K562 (cell line): ENCODE measurements at regions not wholly inside any gene's neighbourhood (a gene's known extent, or its start where the extent isn't known, plus 50 kb on each side); places are given as distances from the start of the nearest gene placed in this dataset.

Experiments used
- ATAC-seq: fragments of 200-7000 bp; cut with Tn5 transposase; 3 replicates; pipeline ENCODE4 v1.9.1; 2020; ENCODE audit warnings: moderate library complexity
- BruUV-seq: library from RNA; stranded (reverse); fragments of 400-500 nt; replicated peaks from 2 replicates; lab custom pipeline; 2021; lab: Mats Ljungman, UMichigan
- CTCF ChIA-PET: fragments of 300-600 bp; formaldehyde crosslinking; extraction: SDS; loops from one replicate; lab custom pipeline; 2021; ENCODE audit warnings: low intra/inter-chr PET ratio; lab: Yijun Ruan, JAX
- POLR2A ChIA-PET: fragments of 300-600, 350-650 bp; sonication (Branson Sonifier 250); formaldehyde crosslinking; extraction: SDS; loops from one replicate; lab custom pipeline; 2021; ENCODE audit warnings: antibody characterized with exemption, inconsistent platforms; lab: Yijun Ruan, JAX
- DNase-seq, 4 experiments: peaks; one replicate each; pipeline versions ENCODE4 v3.0.0 to v3.0.0-alpha.2; 2011 to 2018; ENCODE audit warnings: low spot score in 3 of 4, mixed read lengths in 3 of 4; ENCODE audit errors: extremely low read depth in 1 of 4
- FAIRE-seq: peaks from 2 replicates; lab custom pipeline; 2011; peaks lifted over from hg19 to GRCh38; lab: Jason Lieb, UNC
- H2AFZ ChIP-seq: 2 replicates; pipeline ENCODE4 v1.6.0; 2011; ENCODE audit warnings: low read depth, low read length, control low read depth, inconsistent platforms
- H3K27ac ChIP-seq: fragments of 200-600 bp; 3 replicates; pipeline ENCODE4 v1.8.0; 2011; ENCODE audit warnings: low read depth, mild to moderate bottlenecking, control low read depth, inconsistent platforms, low read length, moderate library complexity, mixed read lengths; ENCODE audit errors: extremely low read depth
- H3K27me3 ChIP-seq, 2 experiments: fragments of 300-600 bp in 1 of 2; 2 replicates in 1 of 2; 3 replicates in 1 of 2; pipeline versions ENCODE4 v1.6.0 to v1.8.0; 2011; ENCODE audit warnings: inconsistent platforms in 2 of 2, low read length in 2 of 2, mild to moderate bottlenecking in 1 of 2, mixed read lengths in 1 of 2, moderate library complexity in 1 of 2; ENCODE audit not compliant: control insufficient read depth in 2 of 2, insufficient read depth in 2 of 2
- H3K36me3 ChIP-seq: fragments of 300-600 bp; 3 replicates; pipeline ENCODE4 v1.8.0; 2011; ENCODE audit warnings: mild to moderate bottlenecking, low read length, inconsistent platforms; ENCODE audit not compliant: control insufficient read depth, insufficient read depth
- H3K4me1 ChIP-seq, 2 experiments: fragments of 200-600 bp in 1 of 2; replicated peaks in 1 of 2; 2 replicates in 1 of 2; 3 replicates in 1 of 2; pipeline versions ENCODE4 v1.5.1 to v1.8.0; 2011; ENCODE audit warnings: inconsistent platforms in 2 of 2, low read length in 2 of 2, mild to moderate bottlenecking in 1 of 2, mixed read lengths in 1 of 2, moderate library complexity in 1 of 2; ENCODE audit not compliant: control insufficient read depth in 2 of 2, insufficient read depth in 2 of 2
- H3K4me2 ChIP-seq: 2 replicates; pipeline ENCODE4 v1.6.1; 2011; ENCODE audit warnings: low read length, control low read depth, inconsistent platforms, mixed read lengths; ENCODE audit not compliant: insufficient read depth
- H3K4me3 ChIP-seq: fragments of 200-600 bp; sonication (generic), shearing (Covaris generic); 2 replicates; pipeline ENCODE4 v1.5.1; 2016; ENCODE audit warnings: control low read depth, inconsistent platforms
- H3K79me2 ChIP-seq: fragments of 200-600 bp; 3 replicates; pipeline ENCODE4 v1.8.0; 2011; ENCODE audit warnings: low read length, inconsistent platforms; ENCODE audit not compliant: control insufficient read depth, insufficient read depth
- H3K9ac ChIP-seq, 2 experiments: 2 replicates each; pipeline versions ENCODE4 v1.6.0 to v1.6.1; 2011; ENCODE audit warnings: low read depth in 2 of 2, low read length in 2 of 2, control low read depth in 1 of 2, inconsistent platforms in 1 of 2, mild to moderate bottlenecking in 1 of 2, mixed read lengths in 1 of 2; ENCODE audit not compliant: insufficient read depth in 1 of 2
- H3K9me1 ChIP-seq: one replicate; pipeline ENCODE4 v1.6.0; 2011; ENCODE audit warnings: inconsistent platforms, mild to moderate bottlenecking, low read length, moderate library complexity; ENCODE audit not compliant: control insufficient read depth, insufficient read depth
- H3K9me3 ChIP-seq: replicated peaks from 2 replicates; pipeline ENCODE4 v1.5.1; 2011; ENCODE audit warnings: low read depth, low read length, inconsistent platforms; ENCODE audit not compliant: control insufficient read depth, insufficient read depth
- H4K20me1 ChIP-seq: replicated peaks from 2 replicates; pipeline ENCODE4 v1.6.1; 2011; ENCODE audit warnings: low read length, inconsistent platforms, mixed read lengths; ENCODE audit not compliant: control insufficient read depth, insufficient read depth
- FOXJ3 ChIP-seq: sonication (generic); formaldehyde crosslinking; IDR thresholded peaks from 2 replicates; pipeline ENCODE4 v1.4.0; 2020; ENCODE audit warnings: mild to moderate bottlenecking, missing genetic modification reagents
- NFIC ChIP-seq: fragments of 450-650 bp; IDR thresholded peaks from 2 replicates; pipeline ENCODE4 v1.6.1; 2017; ENCODE audit warnings: mild to moderate bottlenecking, inconsistent platforms
- PTRF ChIP-seq: fragments of 450-650 bp; IDR thresholded peaks from 2 replicates; pipeline ENCODE4 v1.6.1; 2016; ENCODE audit warnings: mild to moderate bottlenecking, missing genetic modification characterization, missing compliant biosample characterization
- RBM34 ChIP-seq: fragments of 200-400 bp; formaldehyde crosslinking; IDR thresholded peaks from 2 replicates; pipeline ENCODE4 v1.6.1; 2018; ENCODE audit warnings: low read length, borderline replicate concordance; ENCODE audit not compliant: insufficient read depth
- ZBTB1 ChIP-seq: sonication (generic); formaldehyde crosslinking; IDR thresholded peaks from 2 replicates; pipeline ENCODE4 v1.8.1; 2023; ENCODE audit warnings: missing genetic modification reagents, low read depth, mild to moderate bottlenecking, borderline replicate concordance
- ZBTB8A ChIP-seq: fragments of 450-650 bp; IDR thresholded peaks from 2 replicates; pipeline ENCODE4 v1.6.1; 2018; ENCODE audit warnings: mild to moderate bottlenecking, moderate library complexity; ENCODE audit not compliant: partially characterized antibody
- ZNF212 ChIP-seq: fragments of 450-650 bp; formaldehyde crosslinking; IDR thresholded peaks from 2 replicates; pipeline ENCODE4 v1.4.0; 2020; ENCODE audit warnings: mild to moderate bottlenecking
- ZNF696 ChIP-seq: fragments of 250-450 bp; sonication (Bioruptor Pico); conservative IDR thresholded peaks from 2 replicates; pipeline ENCODE4 v1.4.0; 2020; ENCODE audit warnings: mild to moderate bottlenecking, moderate library complexity
- WGBS: fragments of 100-300 bp; shearing (Covaris generic); methylation state at CpG from one replicate; pipeline ENCODE4 v1.1.6; 2016; ENCODE audit warnings: low coverage, mixed read lengths; ENCODE audit not compliant: insufficient coverage; ENCODE audit errors: missing lambda C conversion rate; 5-methylcytosine and 5-hydroxymethylcytosine counted together
- in situ Hi-C: fragments of 300-500 bp; cut with MboI; formaldehyde crosslinking; loops from 4 replicates; pipeline ENCODE4 v1.15.0; 2018; ENCODE audit warnings: inconsistent platforms, mixed read lengths
- intact Hi-C: fragments of 100-400 bp; cut with micrococcal nuclease; formaldehyde crosslinking; loops from 2 replicates; pipeline ENCODE4 v1.14.2; 2022
- TF ChIP-seq, protein P1 (sequence below): sonication (generic); formaldehyde crosslinking; IDR thresholded peaks from 2 replicates; pipeline ENCODE4 v1.8.0; 2023; ENCODE audit warnings: mild to moderate bottlenecking, missing genetic modification reagents
- TF ChIP-seq, protein P2 (sequence below): sonication (generic); formaldehyde crosslinking; IDR thresholded peaks from 2 replicates; pipeline ENCODE4 v1.8.0; 2023; ENCODE audit warnings: mild to moderate bottlenecking, missing genetic modification reagents
- TF ChIP-seq, protein P3 (sequence below): IDR thresholded peaks from 2 replicates; pipeline ENCODE4 v1.6.1; 2012; ENCODE audit warnings: low read depth, low read length, improper control_type of control experiment, borderline replicate concordance

DNA sequence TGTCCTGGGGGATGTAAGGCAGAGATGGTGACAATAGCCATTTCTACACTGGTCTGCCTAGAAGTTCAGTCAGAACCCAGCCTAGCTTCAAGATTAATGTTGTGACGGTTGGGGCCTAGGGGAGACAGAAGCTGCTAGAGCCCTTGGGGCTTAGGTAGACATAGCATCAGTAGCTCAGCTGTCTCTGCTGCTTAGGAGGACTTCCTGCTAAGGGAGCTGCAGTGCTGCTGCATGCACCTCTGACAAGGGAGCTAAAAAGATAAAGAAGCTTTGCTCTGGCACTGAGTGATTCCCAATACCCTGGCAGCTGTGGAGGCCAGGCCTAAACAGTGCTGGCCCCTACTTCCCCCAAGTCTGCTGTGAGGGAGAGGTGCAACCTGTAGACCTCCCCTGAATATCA is 116.0 kb downstream of the CT47B1 start:
- H3K36me3 ChIP-seq: no peaks in the 10 kb centered on the region
- no peak for FAIRE-seq
- no peak for DNase-seq
- no peaks in the 10 kb centered on the region; a peak in 1 of 5 replicates for H3K4me1 ChIP-seq
- no peak overlapping the region for H3K9ac ChIP-seq
- ChIA-PET CTCF (no interaction called here), POLR2A (interaction anchor here (0.7 kb wide), 1 partner anchor 63 kb away, joined by 3 read pairs; no protein-coding TSS in a partner anchor)
- H4K20me1 ChIP-seq: no peaks in the 10 kb centered on the region
- TF ChIP-seq, protein P1, sequence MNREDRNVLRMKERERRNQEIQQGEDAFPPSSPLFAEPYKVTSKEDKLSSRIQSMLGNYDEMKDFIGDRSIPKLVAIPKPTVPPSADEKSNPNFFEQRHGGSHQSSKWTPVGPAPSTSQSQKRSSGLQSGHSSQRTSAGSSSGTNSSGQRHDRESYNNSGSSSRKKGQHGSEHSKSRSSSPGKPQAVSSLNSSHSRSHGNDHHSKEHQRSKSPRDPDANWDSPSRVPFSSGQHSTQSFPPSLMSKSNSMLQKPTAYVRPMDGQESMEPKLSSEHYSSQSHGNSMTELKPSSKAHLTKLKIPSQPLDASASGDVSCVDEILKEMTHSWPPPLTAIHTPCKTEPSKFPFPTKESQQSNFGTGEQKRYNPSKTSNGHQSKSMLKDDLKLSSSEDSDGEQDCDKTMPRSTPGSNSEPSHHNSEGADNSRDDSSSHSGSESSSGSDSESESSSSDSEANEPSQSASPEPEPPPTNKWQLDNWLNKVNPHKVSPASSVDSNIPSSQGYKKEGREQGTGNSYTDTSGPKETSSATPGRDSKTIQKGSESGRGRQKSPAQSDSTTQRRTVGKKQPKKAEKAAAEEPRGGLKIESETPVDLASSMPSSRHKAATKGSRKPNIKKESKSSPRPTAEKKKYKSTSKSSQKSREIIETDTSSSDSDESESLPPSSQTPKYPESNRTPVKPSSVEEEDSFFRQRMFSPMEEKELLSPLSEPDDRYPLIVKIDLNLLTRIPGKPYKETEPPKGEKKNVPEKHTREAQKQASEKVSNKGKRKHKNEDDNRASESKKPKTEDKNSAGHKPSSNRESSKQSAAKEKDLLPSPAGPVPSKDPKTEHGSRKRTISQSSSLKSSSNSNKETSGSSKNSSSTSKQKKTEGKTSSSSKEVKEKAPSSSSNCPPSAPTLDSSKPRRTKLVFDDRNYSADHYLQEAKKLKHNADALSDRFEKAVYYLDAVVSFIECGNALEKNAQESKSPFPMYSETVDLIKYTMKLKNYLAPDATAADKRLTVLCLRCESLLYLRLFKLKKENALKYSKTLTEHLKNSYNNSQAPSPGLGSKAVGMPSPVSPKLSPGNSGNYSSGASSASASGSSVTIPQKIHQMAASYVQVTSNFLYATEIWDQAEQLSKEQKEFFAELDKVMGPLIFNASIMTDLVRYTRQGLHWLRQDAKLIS (CRISPR knock-in tag): no peak
- TF ChIP-seq, protein P2, sequence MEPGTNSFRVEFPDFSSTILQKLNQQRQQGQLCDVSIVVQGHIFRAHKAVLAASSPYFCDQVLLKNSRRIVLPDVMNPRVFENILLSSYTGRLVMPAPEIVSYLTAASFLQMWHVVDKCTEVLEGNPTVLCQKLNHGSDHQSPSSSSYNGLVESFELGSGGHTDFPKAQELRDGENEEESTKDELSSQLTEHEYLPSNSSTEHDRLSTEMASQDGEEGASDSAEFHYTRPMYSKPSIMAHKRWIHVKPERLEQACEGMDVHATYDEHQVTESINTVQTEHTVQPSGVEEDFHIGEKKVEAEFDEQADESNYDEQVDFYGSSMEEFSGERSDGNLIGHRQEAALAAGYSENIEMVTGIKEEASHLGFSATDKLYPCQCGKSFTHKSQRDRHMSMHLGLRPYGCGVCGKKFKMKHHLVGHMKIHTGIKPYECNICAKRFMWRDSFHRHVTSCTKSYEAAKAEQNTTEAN (CRISPR knock-in tag): no peak
- TF ChIP-seq ZBTB1 (CRISPR knock-in tag): no peak
- TF ChIP-seq ZNF696 (CRISPR knock-in tag): no peak
- no peak for TF ChIP-seq PTRF (tag)
- TF ChIP-seq, protein P3, sequence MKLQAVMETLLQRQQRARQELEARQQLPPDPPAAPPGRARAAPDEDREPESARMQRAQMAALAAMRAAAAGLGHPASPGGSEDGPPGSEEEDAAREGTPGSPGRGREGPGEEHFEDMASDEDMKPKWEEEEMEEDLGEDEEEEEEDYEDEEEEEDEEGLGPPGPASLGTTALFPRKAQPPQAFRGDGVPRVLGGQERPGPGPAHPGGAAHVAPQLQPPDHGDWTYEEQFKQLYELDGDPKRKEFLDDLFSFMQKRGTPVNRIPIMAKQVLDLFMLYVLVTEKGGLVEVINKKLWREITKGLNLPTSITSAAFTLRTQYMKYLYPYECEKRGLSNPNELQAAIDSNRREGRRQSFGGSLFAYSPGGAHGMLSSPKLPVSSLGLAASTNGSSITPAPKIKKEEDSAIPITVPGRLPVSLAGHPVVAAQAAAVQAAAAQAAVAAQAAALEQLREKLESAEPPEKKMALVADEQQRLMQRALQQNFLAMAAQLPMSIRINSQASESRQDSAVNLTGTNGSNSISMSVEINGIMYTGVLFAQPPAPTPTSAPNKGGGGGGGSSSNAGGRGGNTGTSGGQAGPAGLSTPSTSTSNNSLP: no peak
- no peak for TF ChIP-seq RBM34
- no peak for TF ChIP-seq FOXJ3 (CRISPR knock-in tag)
- TF ChIP-seq ZBTB8A: no peak
- TF ChIP-seq NFIC: no peak
- no peak for TF ChIP-seq ZNF212 (CRISPR knock-in tag)
- H3K27me3 ChIP-seq: no peaks in the 10 kb centered on the region
- no peaks in the 10 kb centered on the region for H3K9me1 ChIP-seq
- no peaks in the 10 kb centered on the region for H3K9me3 ChIP-seq
- BruUV-seq: no TSS peak
- 0% methylated on average over 1 of the region's 1 CpG for WGBS
- H3K4me3 ChIP-seq: no peak overlapping the region
- intact Hi-C loops (no loop called here), in situ Hi-C loops (no loop called here)
- H3K4me2 ChIP-seq: no peak overlapping the region
- H2AFZ ChIP-seq: no peak overlapping the region
- no peak for ATAC-seq
- no peaks in the 10 kb centered on the region for H3K79me2 ChIP-seq
- no peak overlapping the region for H3K27ac ChIP-seq
